Fibroblast of skin of right biceps (primary cell): ENCODE measurements at regions not wholly inside any gene's neighbourhood (a gene's known extent, or its start where the extent isn't known, plus 50 kb on each side); places are given as distances from the start of the nearest gene placed in this dataset.
A peak's percentile ranks its signal among the peaks of the same experiment; 100 is the strongest.

Source experiments
- DNase-seq: peaks from one replicate; pipeline ENCODE4 v3.0.0-alpha.2; 2013

- no peak for DNase-seq
These were observed 155.0 kb upstream of the CTTNBP2 start for GRCh38 chr7:118028226-118028625.

GRCh38 chr7:118029826-118030422, 154.0 kb upstream of the LSM8 start:
- no peak for DNase-seq

GRCh38 chr7:118033273-118033672, 150.7 kb upstream of the LSM8 start:
- no peak for DNase-seq

- DNase-seq = no peak
These were observed 143.9 kb upstream of the LSM8 start for GRCh38 chr7:118039963-118040489.

- DNase-seq = no peak
These were observed 143.4 kb upstream of the LSM8 start for GRCh38 chr7:118040562-118040961.

GRCh38 chr7:118041251-118041878, 142.6 kb upstream of the LSM8 start:
- no peak for DNase-seq

GRCh38 chr7:118045629-118046028, 138.3 kb upstream of the LSM8 start:
- no peak for DNase-seq

GRCh38 chr7:118046086-118046485, 137.9 kb upstream of the LSM8 start:
- no peak for DNase-seq

- DNase-seq = no peak
These were observed 137.2 kb upstream of the LSM8 start for GRCh38 chr7:118046801-118047200.

GRCh38 chr7:118052336-118052735, 131.6 kb upstream of the LSM8 start:
- DNase-seq = no peak

- no peak for DNase-seq
These were observed 130.6 kb upstream of the LSM8 start for GRCh38 chr7:118053353-118053752.

GRCh38 chr7:118054529-118054928, 129.4 kb upstream of the LSM8 start:
- no peak for DNase-seq

GRCh38 chr7:118055647-118056046, 128.3 kb upstream of the LSM8 start:
- DNase-seq = no peak

- no peak for DNase-seq
These were observed 126.6 kb upstream of the LSM8 start for GRCh38 chr7:118057404-118057803.

GRCh38 chr7:118059209-118059608, 124.8 kb upstream of the LSM8 start:
- no peak for DNase-seq

- no peak for DNase-seq
These were observed 123.3 kb upstream of the LSM8 start for GRCh38 chr7:118060692-118061091.

- DNase-seq = no peak
These were observed 122.6 kb upstream of the LSM8 start for GRCh38 chr7:118061386-118061785.

GRCh38 chr7:118072893-118073674, 110.9 kb upstream of the LSM8 start:
- DNase-seq = no peak

GRCh38 chr7:118075936-118076335, 108.0 kb upstream of the LSM8 start:
- peak; percentile 55 for DNase-seq

GRCh38 chr7:118076564-118076963, 107.4 kb upstream of the LSM8 start:
- DNase-seq = peak; percentile 17

- DNase-seq = no peak
These were observed 105.9 kb upstream of the LSM8 start for GRCh38 chr7:118078015-118078414.

GRCh38 chr7:118079369-118079768, 104.6 kb upstream of the LSM8 start:
- DNase-seq = no peak

GRCh38 chr7:118080947-118081346, 103.0 kb upstream of the LSM8 start:
- DNase-seq = peak; percentile 56

- no peak for DNase-seq
These were observed 101.5 kb upstream of the LSM8 start for GRCh38 chr7:118082506-118082905.
